HCT116 (cell line): ENCODE measurements at regions not wholly inside any gene's neighbourhood (a gene's known extent, or its start where the extent isn't known, plus 50 kb on each side); places are given as distances from the start of the nearest gene placed in this dataset.

Source experiments
- ATAC-seq: fragments of 200-7000 bp; cut with Tn5 transposase; 2 replicates; pipeline ENCODE4 v1.9.1; 2020; ENCODE audit warnings: mild to moderate bottlenecking, moderate library complexity
- BruUV-seq: library from RNA; stranded (reverse); fragments of 400-500 nt; replicated peaks from 2 replicates; lab custom pipeline; 2021; lab: Mats Ljungman, UMichigan
- CTCF ChIA-PET: fragments of 300-600 bp; sonication (Branson Sonifier 250); formaldehyde crosslinking; loops from one replicate; lab custom pipeline; 2021; ENCODE audit warnings: antibody characterized with exemption; lab: Charles Lee
- POLR2A ChIA-PET: fragments of 300-600, 350-600 bp; sonication (Branson Sonifier 250); formaldehyde crosslinking; loops from one replicate; lab custom pipeline; 2021; ENCODE audit warnings: antibody characterized with exemption; lab: Charles Lee
- RAD21 ChIA-PET, 2 experiments: fragments of 300-600 bp; sonication (Branson Sonifier 250); formaldehyde crosslinking; loops; one replicate each; lab custom pipeline; 2023; ENCODE audit warnings: low total read pairs in 2 of 2; ENCODE audit not compliant: uncharacterized antibody in 2 of 2, unreplicated experiment in 2 of 2, low non-redundant PET in 1 of 2; lab: Charles Lee
- DNase-seq: peaks from one replicate; pipeline ENCODE4 v3.0.0-alpha.2; 2010; ENCODE audit warnings: low read depth, low spot score
- H2AFZ ChIP-seq: fragments of 200-600 bp; shearing (Covaris generic), sonication (generic); 2 replicates; pipeline ENCODE4 v1.6.1; 2017; ENCODE audit warnings: low read depth, mixed run types, mixed read lengths, antibody characterized with exemption, low read length; ENCODE audit not compliant: poor library complexity, severe bottlenecking
- H3K27ac ChIP-seq: 2 replicates; pipeline ENCODE4 v1.5.1; 2012; ENCODE audit warnings: low read depth, low read length
- H3K27me3 ChIP-seq: fragments of 200-600 bp; sonication (generic); 2 replicates; pipeline ENCODE4 v1.6.1; 2016; ENCODE audit warnings: mixed run types, low read length, mixed read lengths; ENCODE audit not compliant: insufficient read depth
- H3K36me3 ChIP-seq, 2 experiments: fragments of 200-500 bp in 1 of 2; fragments of 200-600 bp in 1 of 2; sonication (Bioruptor generic) in 1 of 2; sonication (generic) in 1 of 2; 2 replicates each; pipeline versions ENCODE4 v1.5.1 to v1.6.1; 2014 to 2016; ENCODE audit warnings: low read length in 2 of 2, inconsistent platforms in 1 of 2, mixed read lengths in 1 of 2, mixed run types in 1 of 2; ENCODE audit not compliant: insufficient read depth in 2 of 2, control insufficient read depth in 1 of 2
- H3K4me1 ChIP-seq, 2 experiments: fragments of 200-600 bp in 1 of 2; sonication (generic) in 1 of 2; 2 replicates each; pipeline versions ENCODE4 v1.5.1 to v1.6.1; 2012 to 2017; ENCODE audit warnings: low read length in 2 of 2, inconsistent platforms in 1 of 2, mild to moderate bottlenecking in 1 of 2, mixed read lengths in 1 of 2, mixed run types in 1 of 2, moderate library complexity in 1 of 2; ENCODE audit not compliant: insufficient read depth in 2 of 2, control insufficient read depth in 1 of 2
- H3K4me2 ChIP-seq: fragments of 200-600 bp; sonication (generic); 2 replicates; pipeline ENCODE4 v1.6.1; 2017; ENCODE audit warnings: mixed run types, low read length, mixed read lengths
- H3K4me3 ChIP-seq, 2 experiments: fragments of 200-600 bp in 1 of 2; sonication (generic) in 1 of 2; replicated peaks in 1 of 2; 2 replicates each; pipeline ENCODE4 v1.5.1; 2011 to 2016; ENCODE audit warnings: low read length in 2 of 2, control low read depth in 1 of 2, low read depth in 1 of 2, mild to moderate bottlenecking in 1 of 2, mixed read lengths in 1 of 2, mixed run types in 1 of 2
- H3K79me2 ChIP-seq: fragments of 200-600 bp; sonication (generic); 2 replicates; pipeline ENCODE4 v1.6.1; 2017; ENCODE audit warnings: mild to moderate bottlenecking, mixed run types, low read length, moderate library complexity, mixed read lengths; ENCODE audit not compliant: insufficient read depth
- H3K9ac ChIP-seq: fragments of 200-600 bp; sonication (generic); 2 replicates; pipeline ENCODE4 v1.6.1; 2016; ENCODE audit warnings: low read length, mixed read lengths
- H3K9me2 ChIP-seq: fragments of 200-600 bp; sonication (generic), shearing (Covaris generic); 2 replicates; pipeline ENCODE4 v1.6.1; 2017; ENCODE audit warnings: mixed run types, mild to moderate bottlenecking, moderate library complexity; ENCODE audit not compliant: insufficient read depth
- H3K9me3 ChIP-seq, 2 experiments: fragments of 200-500 bp in 1 of 2; fragments of 200-600 bp in 1 of 2; sonication (Bioruptor generic) in 1 of 2; sonication (generic) in 1 of 2; 2 replicates each; pipeline ENCODE4 v1.6.1; 2014 to 2017; ENCODE audit warnings: low read length in 2 of 2, mixed read lengths in 2 of 2, inconsistent platforms in 1 of 2, low read depth in 1 of 2, mild to moderate bottlenecking in 1 of 2, mixed run types in 1 of 2, moderate library complexity in 1 of 2; ENCODE audit not compliant: control insufficient read depth in 1 of 2, insufficient read depth in 1 of 2
- H4K20me1 ChIP-seq: fragments of 200-600 bp; sonication (generic), shearing (Covaris generic); 2 replicates; pipeline ENCODE4 v1.6.1; 2017; ENCODE audit warnings: mixed run types, mild to moderate bottlenecking, moderate library complexity; ENCODE audit not compliant: insufficient read depth
- ATF3 ChIP-seq: IDR thresholded peaks from 2 replicates; pipeline ENCODE4 v1.6.1; 2012
- EGR1 ChIP-seq: IDR thresholded peaks from 2 replicates; pipeline ENCODE4 v1.6.1; 2012; ENCODE audit warnings: low read depth
- EZH2phosphoT487 ChIP-seq: fragments of 200-600 bp; IDR thresholded peaks from 2 replicates; pipeline ENCODE4 v1.6.1; 2018; ENCODE audit warnings: antibody characterized with exemption, borderline replicate concordance
- MAX ChIP-seq: IDR thresholded peaks from 2 replicates; pipeline ENCODE4 v1.6.1; 2012
- POLR2A ChIP-seq: IDR thresholded peaks from 2 replicates; pipeline ENCODE4 v1.7.0; 2011; ENCODE audit warnings: borderline replicate concordance; ENCODE audit not compliant: insufficient read depth, insufficient read length; ENCODE audit errors: extremely low read depth
- RAD21 ChIP-seq: IDR thresholded peaks from 2 replicates; pipeline ENCODE4 v1.6.1; 2012; ENCODE audit warnings: low read depth, mild to moderate bottlenecking
- SIN3A ChIP-seq: IDR thresholded peaks from 2 replicates; pipeline ENCODE4 v1.6.1; 2012; ENCODE audit warnings: low read depth
- SP1 ChIP-seq: IDR thresholded peaks from 2 replicates; pipeline ENCODE4 v1.6.1; 2012; ENCODE audit warnings: low read depth
- SRF ChIP-seq: IDR thresholded peaks from 2 replicates; pipeline ENCODE4 v1.6.1; 2012; ENCODE audit warnings: low read depth
- YY1 ChIP-seq: IDR thresholded peaks from 2 replicates; pipeline ENCODE4 v1.6.1; 2011; ENCODE audit warnings: low read length, low read depth, moderate library complexity, mild to moderate bottlenecking; ENCODE audit not compliant: insufficient replicate concordance; ENCODE audit errors: extremely low read depth
- ZFX ChIP-seq: fragments of 450-650 bp; IDR thresholded peaks from 2 replicates; pipeline ENCODE4 v1.6.1; 2017
- intact Hi-C: fragments of 100-400 bp; cut with micrococcal nuclease; formaldehyde crosslinking; loops from 2 replicates; pipeline ENCODE4 v1.10.0; 2022
- TF ChIP-seq, protein P1 (sequence below): IDR thresholded peaks from 2 replicates; pipeline ENCODE4 v1.6.1; 2012; ENCODE audit warnings: low read depth
- TF ChIP-seq, protein P2 (sequence below): IDR thresholded peaks from 2 replicates; pipeline ENCODE4 v1.6.1; 2011; ENCODE audit warnings: mild to moderate bottlenecking, low read length, moderate library complexity; ENCODE audit not compliant: insufficient replicate concordance; ENCODE audit errors: extremely low read depth

DNA sequence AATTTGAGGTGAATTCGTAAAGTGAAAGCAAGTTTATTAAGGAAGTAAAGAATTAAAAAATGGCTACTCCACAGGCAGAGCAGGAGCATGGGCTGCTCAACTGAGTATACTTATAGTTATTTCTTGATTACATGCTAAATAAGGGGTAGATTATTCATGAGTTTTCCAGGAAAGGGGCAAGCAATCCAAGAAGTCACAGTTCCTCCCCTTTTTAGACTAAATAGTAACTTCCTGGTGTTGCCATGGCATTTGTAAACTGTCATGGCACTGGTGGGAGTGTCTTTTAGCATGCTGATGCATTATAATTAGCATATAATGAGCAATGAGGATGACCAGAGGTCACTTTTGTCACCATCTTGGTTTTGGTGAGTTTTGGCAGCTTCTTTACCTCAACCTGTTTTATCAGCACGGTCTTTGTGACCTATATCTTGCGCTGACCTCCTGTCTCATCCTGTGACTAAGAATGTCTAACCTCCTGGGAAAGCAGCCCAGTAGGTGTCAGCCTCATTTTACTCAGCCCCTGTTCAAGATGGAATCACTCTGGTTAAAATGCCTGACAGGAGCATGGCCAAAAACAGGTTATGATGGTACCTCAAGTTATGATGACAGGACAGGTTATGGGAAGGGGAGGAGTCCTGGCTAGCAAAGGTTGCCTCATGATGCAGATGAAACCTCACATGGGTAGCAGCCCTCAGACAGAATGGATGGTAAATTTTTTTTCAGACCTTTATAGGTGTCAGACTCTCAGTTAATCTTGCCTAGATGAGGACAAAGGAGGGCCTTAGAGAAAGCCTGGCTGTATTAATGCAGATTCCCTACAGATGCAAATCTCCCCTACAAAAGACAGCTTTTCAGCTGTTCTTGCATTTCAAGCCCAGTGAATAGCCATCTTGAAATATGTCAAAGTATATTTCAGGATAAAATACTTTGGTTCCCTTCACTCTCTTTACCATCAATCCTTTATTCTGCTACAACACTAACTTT, 49.7 kb downstream of the SIPA1L2 start:
- no peaks in the 10 kb centered on the region; a peak in 2 of 4 replicates for H3K4me1 ChIP-seq
- no peak overlapping the region for H3K4me3 ChIP-seq
- H4K20me1 ChIP-seq = no peaks in the 10 kb centered on the region
- no peaks in the 10 kb centered on the region for H3K27me3 ChIP-seq
- no peaks in the 10 kb centered on the region for H3K9me3 ChIP-seq
- ChIA-PET POLR2A (no interaction called here), CTCF (no interaction called here), RAD21 (no interaction called here)
- no peak overlapping the region for H3K27ac ChIP-seq
- no peaks in the 10 kb centered on the region for H3K79me2 ChIP-seq
- no peaks in the 10 kb centered on the region for H3K36me3 ChIP-seq
- DNase-seq (no peak), ATAC-seq (no peak)
- H3K9me2 ChIP-seq = no peaks in the 10 kb centered on the region
- H2AFZ ChIP-seq = no peak overlapping the region
- TF ChIP-seq, protein P1, sequence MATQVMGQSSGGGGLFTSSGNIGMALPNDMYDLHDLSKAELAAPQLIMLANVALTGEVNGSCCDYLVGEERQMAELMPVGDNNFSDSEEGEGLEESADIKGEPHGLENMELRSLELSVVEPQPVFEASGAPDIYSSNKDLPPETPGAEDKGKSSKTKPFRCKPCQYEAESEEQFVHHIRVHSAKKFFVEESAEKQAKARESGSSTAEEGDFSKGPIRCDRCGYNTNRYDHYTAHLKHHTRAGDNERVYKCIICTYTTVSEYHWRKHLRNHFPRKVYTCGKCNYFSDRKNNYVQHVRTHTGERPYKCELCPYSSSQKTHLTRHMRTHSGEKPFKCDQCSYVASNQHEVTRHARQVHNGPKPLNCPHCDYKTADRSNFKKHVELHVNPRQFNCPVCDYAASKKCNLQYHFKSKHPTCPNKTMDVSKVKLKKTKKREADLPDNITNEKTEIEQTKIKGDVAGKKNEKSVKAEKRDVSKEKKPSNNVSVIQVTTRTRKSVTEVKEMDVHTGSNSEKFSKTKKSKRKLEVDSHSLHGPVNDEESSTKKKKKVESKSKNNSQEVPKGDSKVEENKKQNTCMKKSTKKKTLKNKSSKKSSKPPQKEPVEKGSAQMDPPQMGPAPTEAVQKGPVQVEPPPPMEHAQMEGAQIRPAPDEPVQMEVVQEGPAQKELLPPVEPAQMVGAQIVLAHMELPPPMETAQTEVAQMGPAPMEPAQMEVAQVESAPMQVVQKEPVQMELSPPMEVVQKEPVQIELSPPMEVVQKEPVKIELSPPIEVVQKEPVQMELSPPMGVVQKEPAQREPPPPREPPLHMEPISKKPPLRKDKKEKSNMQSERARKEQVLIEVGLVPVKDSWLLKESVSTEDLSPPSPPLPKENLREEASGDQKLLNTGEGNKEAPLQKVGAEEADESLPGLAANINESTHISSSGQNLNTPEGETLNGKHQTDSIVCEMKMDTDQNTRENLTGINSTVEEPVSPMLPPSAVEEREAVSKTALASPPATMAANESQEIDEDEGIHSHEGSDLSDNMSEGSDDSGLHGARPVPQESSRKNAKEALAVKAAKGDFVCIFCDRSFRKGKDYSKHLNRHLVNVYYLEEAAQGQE = no peak
- TF ChIP-seq RAD21 (no peak), ATF3 (no peak), MAX (no peak), EGR1 (no peak), EZH2phosphoT487 (no peak), SP1 (no peak), SIN3A (no peak), YY1 (no peak), SRF (no peak), ZFX (no peak), POLR2A (no peak)
- TF ChIP-seq, protein P2, sequence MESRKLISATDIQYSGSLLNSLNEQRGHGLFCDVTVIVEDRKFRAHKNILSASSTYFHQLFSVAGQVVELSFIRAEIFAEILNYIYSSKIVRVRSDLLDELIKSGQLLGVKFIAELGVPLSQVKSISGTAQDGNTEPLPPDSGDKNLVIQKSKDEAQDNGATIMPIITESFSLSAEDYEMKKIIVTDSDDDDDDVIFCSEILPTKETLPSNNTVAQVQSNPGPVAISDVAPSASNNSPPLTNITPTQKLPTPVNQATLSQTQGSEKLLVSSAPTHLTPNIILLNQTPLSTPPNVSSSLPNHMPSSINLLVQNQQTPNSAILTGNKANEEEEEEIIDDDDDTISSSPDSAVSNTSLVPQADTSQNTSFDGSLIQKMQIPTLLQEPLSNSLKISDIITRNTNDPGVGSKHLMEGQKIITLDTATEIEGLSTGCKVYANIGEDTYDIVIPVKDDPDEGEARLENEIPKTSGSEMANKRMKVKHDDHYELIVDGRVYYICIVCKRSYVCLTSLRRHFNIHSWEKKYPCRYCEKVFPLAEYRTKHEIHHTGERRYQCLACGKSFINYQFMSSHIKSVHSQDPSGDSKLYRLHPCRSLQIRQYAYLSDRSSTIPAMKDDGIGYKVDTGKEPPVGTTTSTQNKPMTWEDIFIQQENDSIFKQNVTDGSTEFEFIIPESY = no peak
- no TSS peak for BruUV-seq
- H3K4me2 ChIP-seq = no peak overlapping the region
- intact Hi-C loops = no loop called here
- no peak overlapping the region for H3K9ac ChIP-seq
